B cell (primary cell): ENCODE measurements at regions not wholly inside any gene's neighbourhood (a gene's known extent, or its start where the extent isn't known, plus 50 kb on each side); places are given as distances from the start of the nearest gene placed in this dataset.

Source experiments
- ATAC-seq: fragments of 200-7000 bp; cut with Tn5 transposase; one replicate; pipeline ENCODE4 v1.10.0; 2021; ENCODE audit warnings: low read depth, mild to moderate bottlenecking, moderate number of reproducible peaks, moderate library complexity
- CTCF ChIA-PET: fragments of 350-600 bp; sonication (Branson Sonifier 250); formaldehyde crosslinking; loops from one replicate; lab custom pipeline; 2021; ENCODE audit warnings: antibody characterized with exemption, inconsistent platforms; lab: Charles Lee
- POLR2A ChIA-PET: fragments of 350-600 bp; sonication (Branson Sonifier 250); formaldehyde crosslinking; loops from one replicate; lab custom pipeline; 2021; ENCODE audit warnings: antibody characterized with exemption; lab: Charles Lee
- DNase-seq: peaks from one replicate; pipeline ENCODE4 v3.0.0; 2013
- H2AFZ ChIP-seq: 2 replicates; pipeline ENCODE4 v1.6.1; 2012; ENCODE audit warnings: mild to moderate bottlenecking, low read depth, low read length; ENCODE audit not compliant: insufficient read depth, poor library complexity, severe bottlenecking
- H3K27ac ChIP-seq, 2 donors: 1 replicate in 1 of 2; 2 replicates in 1 of 2; pipeline ENCODE4 v1.5.1; 2012 to 2013; ENCODE audit warnings: low read length in 2 of 2, mild to moderate bottlenecking in 2 of 2, moderate library complexity in 1 of 2
- H3K27me3 ChIP-seq, 4 experiments: fragments of 200-600 bp in 1 of 4; sonication (generic) in 1 of 4; replicated peaks in 1 of 4; 1 replicate in 2 of 4; 2 replicates in 2 of 4; pipeline versions ENCODE4 v1.6.1 to v1.7.0; 2013 to 2016; ENCODE audit warnings: low read length in 3 of 4, mild to moderate bottlenecking in 2 of 4, mixed read lengths in 1 of 4, moderate library complexity in 1 of 4; ENCODE audit not compliant: insufficient read depth in 4 of 4, control insufficient read depth in 3 of 4; ENCODE audit errors: control extremely low read depth in 1 of 4
- H3K36me3 ChIP-seq, 2 experiments: replicated peaks in 1 of 2; 1 replicate in 1 of 2; 2 replicates in 1 of 2; pipeline versions ENCODE4 v1.6.1 to v1.7.1; 2013; ENCODE audit warnings: low read length in 1 of 2; ENCODE audit not compliant: insufficient read depth in 2 of 2, control insufficient read depth in 1 of 2; ENCODE audit errors: control extremely low read depth in 1 of 2, extremely low read depth in 1 of 2
- H3K4me1 ChIP-seq, 2 donors: fragments of 200-600 bp in 1 of 2; sonication (generic) in 1 of 2; 1 replicate in 1 of 2; 2 replicates in 1 of 2; pipeline versions ENCODE4 v1.5.1 to v1.6.1; 2013 to 2017; ENCODE audit warnings: low read length in 2 of 2; ENCODE audit not compliant: control insufficient read depth in 2 of 2, insufficient read depth in 2 of 2
- H3K4me2 ChIP-seq: replicated peaks from 2 replicates; pipeline ENCODE3; 2012; ENCODE audit warnings: mild to moderate bottlenecking, low read depth, low read length; ENCODE audit not compliant: poor library complexity, severe bottlenecking
- H3K4me3 ChIP-seq, 5 experiments: fragments of 200-600 bp in 1 of 5; sonication (generic) in 1 of 5; 1 replicate in 3 of 5; 2 replicates in 2 of 5; pipeline versions ENCODE4 v1.5.1 to v1.7.0; 2011 to 2016; ENCODE audit warnings: low read length in 4 of 5, mild to moderate bottlenecking in 4 of 5, low read depth in 2 of 5, control low read depth in 1 of 5, moderate library complexity in 1 of 5; ENCODE audit not compliant: insufficient read depth in 1 of 5; ENCODE audit errors: control extremely low read depth in 1 of 5, extremely low read depth in 1 of 5
- H3K79me2 ChIP-seq: fragments of 200-600 bp; sonication (generic); one replicate; pipeline ENCODE4 v1.6.0; 2016; ENCODE audit warnings: low read length; ENCODE audit not compliant: control insufficient read depth, insufficient read depth
- H3K9ac ChIP-seq: fragments of 200-600 bp; sonication (generic); 2 replicates; pipeline ENCODE4 v1.6.1; 2017; ENCODE audit warnings: mild to moderate bottlenecking, low read length, moderate library complexity
- H3K9me3 ChIP-seq, 3 donors: one replicate each; pipeline versions ENCODE4 v1.6.1 to v1.7.1; 2013; ENCODE audit warnings: low read length in 2 of 3; ENCODE audit not compliant: control insufficient read depth in 2 of 3, insufficient read depth in 1 of 3; ENCODE audit errors: control extremely low read depth in 1 of 3
- H4K20me1 ChIP-seq: 2 replicates; pipeline ENCODE4 v1.6.0; 2012; ENCODE audit warnings: mild to moderate bottlenecking, low read length; ENCODE audit not compliant: insufficient read depth, control insufficient read depth, poor library complexity, severe bottlenecking
- H3K27ac Mint-ChIP-seq: one replicate; pipeline ENCODE4 v1.8.0; 2021; ENCODE audit warnings: mixed read lengths
- H3K27me3 Mint-ChIP-seq: one replicate; pipeline ENCODE4 v1.8.0; 2021; ENCODE audit warnings: mixed read lengths
- H3K4me1 Mint-ChIP-seq: one replicate; pipeline ENCODE4 v1.8.0; 2021; ENCODE audit warnings: mixed read lengths
- H3K4me3 Mint-ChIP-seq: one replicate; pipeline ENCODE4 v1.8.0; 2021; ENCODE audit warnings: mixed read lengths
- H3K9me3 Mint-ChIP-seq: one replicate; pipeline ENCODE4 v1.8.0; 2022; ENCODE audit warnings: mixed read lengths; ENCODE audit not compliant: insufficient read depth
- CTCF ChIP-seq: fragments of 200-600 bp; IDR thresholded peaks from one replicate; pipeline ENCODE4 v1.8.0; 2022; ENCODE audit warnings: antibody characterized with exemption, mild to moderate bottlenecking
- EZH2 ChIP-seq: IDR thresholded peaks from 2 replicates; pipeline ENCODE4 v1.6.1; 2012; ENCODE audit warnings: borderline replicate concordance, low read depth, mild to moderate bottlenecking, moderate library complexity, low read length; ENCODE audit not compliant: insufficient read depth, poor library complexity, severe bottlenecking
- WGBS: methylation state at CpG from one replicate; pipeline ENCODE4 v1.1.5; 2013; ENCODE audit warnings: missing lambda C conversion rate; ENCODE audit not compliant: insufficient coverage; 5-methylcytosine and 5-hydroxymethylcytosine counted together
- intact Hi-C: fragments of 100-400 bp; cut with micrococcal nuclease; formaldehyde crosslinking; loops from one replicate; pipeline ENCODE4 v1.10.0; 2022

- no peak for ATAC-seq
- Histone ChIP-seq H3K9ac (no peak overlapping the region), H3K27ac (no peak overlapping the region), H3K4me2 (no peak overlapping the region), H3K9me3 (no peaks in the 10 kb centered on the region), H3K27me3 (no peaks in the 10 kb centered on the region), H3K79me2 (no peaks in the 10 kb centered on the region), H4K20me1 (no peaks in the 10 kb centered on the region), H2AFZ (no peak overlapping the region), H3K36me3 (no peaks in the 10 kb centered on the region), H3K4me3 (no peak overlapping the region), H3K4me1 (no peaks in the 10 kb centered on the region)
- CTCF ChIA-PET, result interaction anchor here (0.6 kb wide), 1 partner anchor 43 kb away, joined by 3 read pairs; no protein-coding TSS in a partner anchor
- DNase-seq, result no peak
- TF ChIP-seq CTCF, result no peak
- no peak for TF ChIP-seq EZH2
- H3K27ac Mint-ChIP-seq, result no peak overlapping the region
- H3K9me3 Mint-ChIP-seq, result no peaks in the 10 kb centered on the region
- 70% methylated on average over 1 of the region's 3 CpGs for WGBS
- intact Hi-C loops, result no loop called here
- no peak overlapping the region for H3K4me3 Mint-ChIP-seq
- POLR2A ChIA-PET, result no interaction called here
- H3K27me3 Mint-ChIP-seq, result no peaks in the 10 kb centered on the region
- H3K4me1 Mint-ChIP-seq, result no peaks in the 10 kb centered on the region
Observed at GRCh38 chr7:113285411-113285810, 167.1 kb upstream of the SMIM30 start.

- Histone ChIP-seq H2AFZ (no peak overlapping the region), H3K27me3 (no peaks in the 10 kb centered on the region), H3K4me2 (no peak overlapping the region), H3K4me1 (no peaks in the 10 kb centered on the region), H3K79me2 (no peaks in the 10 kb centered on the region), H3K9ac (no peak overlapping the region), H3K27ac (no peak overlapping the region), H3K36me3 (no peaks in the 10 kb centered on the region), H4K20me1 (no peaks in the 10 kb centered on the region), H3K9me3 (no peaks in the 10 kb centered on the region), H3K4me3 (no peak overlapping the region)
- Mint-ChIP-seq H3K4me1 (no peaks in the 10 kb centered on the region), H3K9me3 (no peaks in the 10 kb centered on the region), H3K4me3 (no peak overlapping the region), H3K27me3 (no peaks in the 10 kb centered on the region), H3K27ac (no peak overlapping the region)
- no peak for DNase-seq
- ChIA-PET POLR2A (no interaction called here), CTCF (no interaction called here)
- no peak for ATAC-seq
- intact Hi-C loops, result no loop called here
- no peak for TF ChIP-seq EZH2
- no peak for TF ChIP-seq CTCF
Observed at GRCh38 chr7:113283861-113284260, 165.5 kb upstream of the SMIM30 start.
